PFSK-1 (cell line): ENCODE measurements at regions not wholly inside any gene's neighbourhood (a gene's known extent, or its start where the extent isn't known, plus 50 kb on each side); places are given as distances from the start of the nearest gene placed in this dataset.

ENCODE experiments used
- FOXP2 ChIP-seq: optimal IDR thresholded peaks from 2 replicates; pipeline ENCODE3; 2011; ENCODE audit warnings: borderline replicate concordance, control low read depth, inconsistent platforms; ENCODE audit not compliant: insufficient read depth; ENCODE audit errors: extremely low read length, extremely low read depth
- POLR2AphosphoS5 ChIP-seq: IDR thresholded peaks from 2 replicates; pipeline ENCODE4 v1.6.1; 2012; ENCODE audit warnings: low read depth, mild to moderate bottlenecking, control low read depth, low read length, moderate library complexity
- REST ChIP-seq, 2 experiments: IDR thresholded peaks; 2 replicates each; pipeline versions ENCODE4 v1.6.1 to v1.8.0; 2011 to 2012; ENCODE audit warnings: low read depth in 2 of 2, low read length in 2 of 2, control low read depth in 1 of 2, inconsistent platforms in 1 of 2, mild to moderate bottlenecking in 1 of 2, moderate library complexity in 1 of 2; ENCODE audit not compliant: insufficient read depth in 1 of 2
- SIN3A ChIP-seq: IDR thresholded peaks from 2 replicates; pipeline ENCODE4 v1.6.1; 2012; ENCODE audit warnings: mild to moderate bottlenecking, low read length, moderate library complexity, borderline replicate concordance; ENCODE audit not compliant: insufficient read depth
- TAF1 ChIP-seq: IDR thresholded peaks from 2 replicates; pipeline ENCODE4 v1.6.1; 2012; ENCODE audit warnings: low read length, control low read depth, borderline replicate concordance; ENCODE audit not compliant: insufficient read depth

- TF ChIP-seq SIN3A (no peak), TAF1 (no peak), REST (IDR thresholded peaks at IDR 0.05; ENCODE audit: insufficient read depth in 1 of 2, low read depth in 2 of 2, low read length in 2 of 2) (no peak), FOXP2 (no peak), POLR2AphosphoS5 (no peak)
Measured at GRCh38 chr4:63269156-63269555, 1140.1 kb downstream of the TECRL start.

GRCh38 chr4:63233671-63234070 is 1175.6 kb downstream of the TECRL start:
- TF ChIP-seq SIN3A, result no peak

GRCh38 chr4:63232058-63232457 is 1177.2 kb downstream of the TECRL start:
- no peak for TF ChIP-seq SIN3A
- TF ChIP-seq FOXP2, result no peak
- no peak for TF ChIP-seq POLR2AphosphoS5
- no peak for TF ChIP-seq REST (IDR thresholded peaks at IDR 0.05; ENCODE audit: insufficient read depth in 1 of 2, low read depth in 2 of 2, low read length in 2 of 2)

- TF ChIP-seq SIN3A, result no peak
- no peak for TF ChIP-seq REST (IDR thresholded peaks at IDR 0.05; ENCODE audit: insufficient read depth in 1 of 2, low read depth in 2 of 2, low read length in 2 of 2)
- TF ChIP-seq POLR2AphosphoS5, result no peak
- no peak for TF ChIP-seq FOXP2
- no peak for TF ChIP-seq TAF1
Measured at GRCh38 chr4:63226229-63226628, 1183.0 kb downstream of the TECRL start.

GRCh38 chr4:63222466-63222865 is 1186.8 kb downstream of the TECRL start:
- no peak for TF ChIP-seq POLR2AphosphoS5
- no peak for TF ChIP-seq REST (IDR thresholded peaks at IDR 0.05; ENCODE audit: insufficient read depth in 1 of 2, low read depth in 2 of 2, low read length in 2 of 2)
- no peak for TF ChIP-seq TAF1
- no peak for TF ChIP-seq SIN3A
- TF ChIP-seq FOXP2, result no peak

- TF ChIP-seq FOXP2 (no peak), POLR2AphosphoS5 (no peak), TAF1 (no peak), SIN3A (no peak), REST (IDR thresholded peaks at IDR 0.05; ENCODE audit: insufficient read depth in 1 of 2, low read depth in 2 of 2, low read length in 2 of 2) (no peak)
Measured at GRCh38 chr4:63221477-63221876, 1187.8 kb downstream of the TECRL start.
